Left colon (tissue), 2 donors: ENCODE measurements at regions not wholly inside any gene's neighbourhood (a gene's known extent, or its start where the extent isn't known, plus 50 kb on each side); places are given as distances from the start of the nearest gene placed in this dataset.
A peak's percentile ranks its signal among the peaks of the same experiment; 100 is the strongest.

Experiments
- ATAC-seq: fragments of 200-7000 bp; cut with Tn5 transposase; one replicate; pipeline ENCODE4 v1.9.1; 2020; ENCODE audit warnings: mild to moderate bottlenecking, moderate library complexity
- DNase-seq, 2 donors: peaks; one replicate each; pipeline ENCODE4 v3.0.0-alpha.2; 2020
- intact Hi-C, 2 donors: fragments of 100-400 bp; cut with DNase I in 1 of 2; cut with micrococcal nuclease in 1 of 2; formaldehyde crosslinking; loops; one replicate each; pipeline versions ENCODE4 v1.11.2 to v1.14.0; 2022; cut with DNase I, micrococcal nuclease
- donor health status: DM: no; HTN: no; CAD: no.
- donor health status: DM: yes; HTN: yes; CAD: no.

GRCh38 chr7:25844102-25844870 lies 307.7 kb upstream of the NFE2L3 start:
- DNase-seq, result no peak
- no peak for ATAC-seq
- intact Hi-C loops, result no loop called here

DNA sequence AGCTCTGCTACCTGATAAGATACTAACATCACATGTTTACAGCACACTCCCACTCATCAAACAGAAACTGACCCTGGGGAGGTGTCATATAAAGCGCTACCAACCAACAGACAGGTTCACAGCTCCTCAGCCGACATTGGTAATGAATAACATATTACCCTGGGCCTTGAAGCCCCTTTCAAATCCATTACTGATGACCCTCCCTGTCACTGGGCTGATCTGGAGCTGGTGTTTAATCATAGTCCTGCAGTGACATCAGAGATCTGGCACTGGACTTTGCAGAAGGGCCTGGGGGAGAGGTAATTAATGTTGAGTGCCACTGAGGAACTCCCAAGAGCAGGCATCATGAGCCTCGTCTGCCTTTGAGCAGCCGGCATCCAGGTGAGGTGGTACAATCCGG lies 306.5 kb upstream of the NFE2L3 start:
- ATAC-seq (peak; percentile 84), DNase-seq (no peak)
- intact Hi-C loops, result no loop called here

DNA sequence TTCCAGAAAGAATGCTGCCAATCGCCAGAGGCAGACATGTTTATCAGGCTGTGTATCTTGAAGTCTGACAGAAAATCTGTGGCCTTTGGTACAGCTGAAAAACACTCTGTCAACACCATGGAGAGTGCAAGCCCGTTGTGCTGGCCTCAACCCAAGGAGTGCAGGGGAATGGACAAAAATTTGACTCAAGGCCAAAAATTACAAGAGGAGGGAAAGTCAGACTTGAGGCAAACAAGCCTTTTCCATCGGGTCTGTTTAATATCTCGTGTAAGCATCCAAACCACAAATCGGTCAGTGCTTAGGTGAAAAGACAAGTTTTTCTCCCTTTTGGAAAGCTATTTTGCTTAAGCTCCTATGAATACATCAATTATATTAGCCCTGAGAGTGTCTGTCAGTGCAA lies 305.3 kb upstream of the NFE2L3 start:
- DNase-seq (peak in 1 of 2 donors; percentile 47), ATAC-seq (no peak)
- intact Hi-C loops, result no loop called here

GRCh38 chr7:25847336-25848070 lies 304.5 kb upstream of the NFE2L3 start:
- intact Hi-C loops, result no loop called here
- no peak for DNase-seq
- no peak for ATAC-seq

DNA sequence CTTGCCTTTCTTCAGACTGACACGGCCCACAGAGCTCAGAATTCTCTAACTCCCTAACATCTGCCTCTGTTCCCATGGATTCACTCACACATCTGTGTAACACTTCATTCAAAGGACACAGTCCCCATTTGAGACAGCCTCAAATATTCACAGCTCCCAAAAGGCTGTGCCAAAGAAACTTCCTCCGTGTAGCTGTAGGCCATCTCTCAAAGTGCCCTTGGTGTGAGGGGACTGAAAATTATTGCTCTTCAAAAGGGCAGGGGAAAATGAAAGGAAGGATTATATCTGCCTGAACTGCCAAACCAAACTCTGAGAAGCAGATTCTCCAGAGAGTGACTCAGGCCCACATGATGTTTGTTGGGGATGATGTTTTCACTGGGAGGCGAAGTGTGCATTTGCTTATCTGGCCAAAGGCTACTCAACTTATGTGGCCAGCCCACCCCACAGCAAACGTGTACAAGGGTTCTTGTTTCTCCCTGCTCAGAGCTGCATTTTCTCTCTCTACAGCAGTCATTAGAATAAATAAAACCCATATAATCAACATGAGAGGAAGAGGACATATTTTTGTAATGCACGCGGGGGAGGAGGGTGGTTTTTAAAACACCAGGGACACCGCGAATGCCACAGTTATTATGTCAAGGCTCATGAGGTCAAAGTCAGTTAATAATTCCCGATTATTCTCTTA lies 302.4 kb upstream of the NFE2L3 start:
- intact Hi-C loops, result loop anchor here in 1 of 2 donors (5.0 to 10.0 kb wide), 4 partner anchors 282 to 1325 kb away; partner anchors contain the start of gene HOXA10
- ATAC-seq (no peak), DNase-seq (no peak)

DNA sequence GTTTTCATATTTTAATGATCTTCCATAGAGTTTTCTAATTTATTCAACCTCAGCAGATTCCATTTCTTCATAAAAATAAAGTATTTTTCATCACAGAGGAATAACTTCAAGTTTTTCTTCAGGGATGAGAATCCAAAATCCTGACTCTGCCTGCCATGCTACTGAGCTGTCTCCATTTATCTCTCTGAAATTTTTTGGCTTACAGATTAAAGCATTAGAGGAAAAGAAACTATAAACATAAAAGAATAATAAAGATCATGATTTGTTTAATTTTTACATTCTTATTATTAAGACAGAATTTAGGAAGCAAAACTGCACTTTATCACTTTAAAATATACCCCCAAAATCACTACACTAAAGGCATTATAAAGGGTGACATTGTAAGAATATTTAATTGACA lies 301.8 kb upstream of the NFE2L3 start:
- DNase-seq (no peak), ATAC-seq (no peak)
- intact Hi-C loops, result loop anchor here in 1 of 2 donors (5.0 to 10.0 kb wide), 4 partner anchors 283 to 1325 kb away; partner anchors contain the start of gene HOXA10

GRCh38 chr7:25850735-25851134 lies 301.3 kb upstream of the NFE2L3 start:
- DNase-seq, result no peak
- intact Hi-C loops, result loop anchor here in 1 of 2 donors (5.0 to 10.0 kb wide), 4 partner anchors 283 to 1324 kb away; partner anchors contain the start of gene HOXA10
- ATAC-seq, result no peak

DNA sequence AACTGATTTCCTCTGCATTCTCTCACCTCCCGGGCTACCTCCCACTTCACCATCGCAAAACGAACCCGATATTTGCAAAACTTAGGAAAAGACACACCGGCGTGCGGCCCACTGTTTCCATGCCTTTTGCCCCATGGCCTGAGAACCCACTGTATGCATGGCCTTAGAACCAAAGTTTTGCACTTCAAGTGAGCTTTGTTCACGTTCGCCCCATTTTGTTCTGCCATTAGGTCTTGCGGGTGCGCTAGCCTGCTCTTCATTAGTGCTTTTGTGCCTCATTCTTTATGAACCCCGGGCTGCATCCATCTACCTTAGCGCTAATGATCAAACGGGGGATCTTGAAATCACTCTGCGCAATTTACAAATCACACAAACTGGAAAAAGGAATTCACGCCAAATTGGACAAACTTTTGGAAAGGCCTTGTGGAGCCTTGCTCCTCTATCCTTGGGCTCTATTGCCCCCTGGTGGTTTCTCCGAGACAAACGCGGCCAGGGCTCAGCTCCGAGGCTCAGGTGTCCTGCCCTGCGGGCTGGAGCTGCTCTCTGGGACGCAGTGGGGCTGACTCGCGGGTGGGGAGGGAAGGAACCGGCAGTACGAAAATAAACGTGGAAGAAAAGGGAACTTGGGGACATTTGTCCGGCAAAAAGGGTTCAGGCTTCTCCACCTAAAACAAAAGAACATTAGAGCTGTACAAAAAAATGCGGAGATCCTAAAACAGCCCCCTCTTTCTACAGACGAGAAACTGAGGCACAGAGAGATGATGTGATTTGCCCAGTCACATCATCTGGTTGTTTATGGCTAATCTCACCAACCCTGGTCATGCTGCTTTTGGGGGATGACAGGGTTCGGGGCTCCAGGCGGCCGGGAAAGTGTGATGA lies 300.4 kb upstream of the NFE2L3 start:
- ATAC-seq, result peak; percentile 59
- intact Hi-C loops, result loop anchor here in 1 of 2 donors (5.0 to 10.0 kb wide), 4 partner anchors 284 to 1323 kb away; partner anchors contain the start of gene HOXA10
- peak; percentile 81 to 88 for DNase-seq

DNA sequence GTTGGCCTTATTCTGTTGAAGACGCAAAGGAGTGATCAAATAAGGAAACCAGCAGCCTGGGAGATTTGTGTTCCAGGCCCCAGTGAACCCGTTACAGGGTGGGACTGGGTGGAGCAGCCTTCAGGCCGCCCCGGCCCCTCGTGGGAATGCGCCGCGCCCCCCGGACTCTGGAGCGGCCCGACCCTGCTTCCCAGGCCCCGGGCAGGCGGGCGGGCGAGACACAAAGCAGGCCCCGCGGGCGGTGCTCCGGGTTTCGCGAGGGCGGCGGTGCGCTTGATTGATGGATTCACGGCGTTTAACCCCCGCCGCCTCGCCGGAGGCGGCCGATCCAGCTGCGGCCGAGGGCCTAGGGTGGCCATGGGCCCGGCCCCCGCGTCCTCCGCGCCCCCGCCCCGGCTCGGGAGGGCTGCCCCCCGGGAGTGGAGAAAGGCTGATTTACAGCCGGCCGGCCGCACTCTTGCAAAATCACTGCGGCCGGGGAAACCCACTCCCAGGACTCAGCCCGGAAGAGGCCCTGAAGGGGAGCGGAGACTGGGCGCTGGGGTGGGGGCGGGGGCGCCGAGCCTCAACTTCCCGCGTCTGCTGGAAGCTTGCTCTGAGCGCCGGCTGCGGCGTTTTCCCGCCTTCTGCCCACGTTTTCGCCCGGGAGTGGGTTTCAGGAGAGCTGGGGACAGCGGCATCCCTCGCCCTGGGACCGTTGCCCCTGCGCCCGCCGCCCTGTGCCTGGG lies 299.6 kb upstream of the NFE2L3 start:
- ATAC-seq, result peak; percentile 34
- intact Hi-C loops, result loop anchor here in 1 of 2 donors (5.0 to 10.0 kb wide), 4 partner anchors 285 to 1322 kb away; partner anchors contain the start of gene HOXA10
- peak; percentile 75 to 79 for DNase-seq

DNA sequence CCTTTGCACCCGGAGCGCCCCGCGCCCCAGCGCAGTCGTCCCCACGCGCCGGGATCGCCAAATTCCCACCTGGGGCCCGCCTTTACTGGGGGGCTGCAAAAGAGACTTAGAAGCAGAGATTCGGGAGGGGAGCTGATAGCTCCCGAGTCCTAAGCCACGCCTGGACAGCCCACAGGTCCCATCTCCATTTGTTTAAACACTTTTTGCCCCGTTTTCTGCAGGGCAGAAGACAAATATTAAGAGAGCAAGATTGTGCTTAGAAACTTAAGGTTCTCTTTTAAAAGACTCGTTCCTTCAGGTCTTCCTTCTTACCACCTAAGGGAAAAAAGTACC lies 299.1 kb upstream of the NFE2L3 start:
- DNase-seq, result no peak
- ATAC-seq, result no peak
- intact Hi-C loops, result loop anchor here in 1 of 2 donors (5.0 to 10.0 kb wide), 4 partner anchors 286 to 1322 kb away; partner anchors contain the start of gene HOXA10

DNA sequence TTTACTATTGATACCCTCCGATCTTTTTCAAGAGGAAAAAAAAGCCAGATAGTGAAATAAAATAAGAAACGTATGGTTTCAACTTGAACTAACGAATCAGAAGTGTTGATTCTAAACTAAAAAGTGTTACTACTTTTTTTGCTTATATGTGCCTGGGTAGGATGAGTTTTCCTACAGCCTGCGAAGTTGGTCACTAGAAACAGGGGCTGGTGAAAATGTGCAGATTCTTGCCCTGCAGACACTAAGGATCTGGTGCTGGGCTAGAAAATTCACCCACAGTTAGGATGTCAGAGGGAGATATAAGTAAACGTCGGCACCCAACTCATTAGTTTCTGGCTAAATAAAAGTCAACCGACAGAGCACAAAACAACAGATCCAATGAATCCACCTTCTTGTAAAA lies 298.7 kb upstream of the NFE2L3 start:
- intact Hi-C loops, result loop anchor here in 1 of 2 donors (5.0 to 10.0 kb wide), 4 partner anchors 286 to 1321 kb away; partner anchors contain the start of gene HOXA10
- DNase-seq, result no peak
- ATAC-seq, result no peak

GRCh38 chr7:25854059-25854458 lies 297.9 kb upstream of the NFE2L3 start:
- DNase-seq (no peak), ATAC-seq (no peak)
- intact Hi-C loops, result loop anchor here in 1 of 2 donors (5.0 to 10.0 kb wide), 4 partner anchors 287 to 1321 kb away; partner anchors contain the start of gene HOXA10

- peak; percentile 72 to 85 for DNase-seq
These were observed 297.1 kb upstream of the NFE2L3 start for GRCh38 chr7:25854608-25855497.

DNA sequence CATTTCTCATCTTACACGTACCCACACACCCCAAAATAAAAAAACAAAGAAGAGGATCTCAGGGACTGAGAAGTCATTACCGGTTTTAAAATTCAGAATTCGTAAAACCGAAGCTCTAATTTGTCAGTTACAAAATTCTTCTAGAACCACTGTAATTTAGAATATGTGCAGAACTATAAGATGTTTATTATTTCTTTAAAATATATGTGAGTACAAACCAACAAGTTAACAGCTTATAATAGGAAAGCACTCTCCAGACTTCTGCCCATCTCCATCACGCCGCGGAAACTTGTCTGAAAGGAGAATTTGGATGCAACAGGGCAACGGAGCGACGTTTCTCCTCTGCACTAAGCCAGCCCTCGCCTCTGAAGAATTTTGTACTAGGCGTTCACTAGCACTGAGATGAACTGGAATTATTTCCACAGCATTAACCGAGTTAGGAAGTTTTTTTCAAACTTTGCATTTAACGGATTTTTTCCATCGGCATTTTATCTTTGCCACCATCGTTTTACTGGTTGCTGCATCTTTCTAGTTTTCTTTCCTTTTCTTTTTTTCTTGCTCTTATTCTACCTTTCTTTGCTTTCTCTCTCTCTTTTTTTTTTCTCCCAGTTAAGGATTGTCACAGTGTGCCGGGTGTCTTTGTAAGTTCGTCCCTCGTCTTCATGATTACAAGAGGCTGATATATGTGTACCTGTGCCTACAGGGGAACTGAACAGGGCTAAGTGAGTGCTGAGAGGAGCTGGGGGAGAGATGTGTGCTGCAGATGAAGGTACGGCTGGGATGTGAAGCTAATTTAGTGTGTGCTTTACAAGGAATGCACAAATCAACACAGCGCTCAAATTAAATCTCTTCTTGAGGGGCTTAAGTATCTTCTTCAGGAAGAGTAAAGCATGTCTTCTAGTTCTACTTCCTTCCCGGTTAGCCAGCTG lies 295.9 kb upstream of the NFE2L3 start:
- DNase-seq, result no peak

More at GRCh38 chr7:25854608-25855497, 297.1 kb upstream of the NFE2L3 start:
- intact Hi-C loops, result loop anchor here in 1 of 2 donors (5.0 to 10.0 kb wide), 4 partner anchors 288 to 1320 kb away; partner anchors contain the start of gene HOXA10
- ATAC-seq, result peak; percentile 58

More for the DNA sequence above, 295.9 kb upstream of the NFE2L3 start:
- intact Hi-C loops, result loop anchor here in 1 of 2 donors (10.0 kb wide), 1 partner anchor 1319 kb away; the partner anchor contains the start of gene HOXA10
- ATAC-seq, result no peak
